GM12872 (cell line): ENCODE measurements at regions not wholly inside any gene's neighbourhood (a gene's known extent, or its start where the extent isn't known, plus 50 kb on each side); places are given as distances from the start of the nearest gene placed in this dataset.

Experiments used
- CTCF ChIP-seq: IDR thresholded peaks from 3 replicates; pipeline ENCODE4 v1.5.1; 2011; ENCODE audit warnings: low read depth, mild to moderate bottlenecking, low read length, moderate library complexity; ENCODE audit not compliant: insufficient read depth

- TF ChIP-seq CTCF: no peak
Measured at GRCh38 chr5:121572061-121572460, 279.6 kb upstream of the FTMT start.

- TF ChIP-seq CTCF: no peak
Measured at GRCh38 chr5:121573721-121574382, 277.8 kb upstream of the FTMT start.

- TF ChIP-seq CTCF: no peak
Measured at GRCh38 chr5:121581588-121581987, 270.1 kb upstream of the FTMT start.

GRCh38 chr5:121596882-121597281, 254.8 kb upstream of the FTMT start:
- TF ChIP-seq CTCF: no peak

- TF ChIP-seq CTCF: no peak
Measured at GRCh38 chr5:121608826-121609225, 242.9 kb upstream of the FTMT start.

- TF ChIP-seq CTCF: no peak
Measured at GRCh38 chr5:121624035-121624434, 227.6 kb upstream of the FTMT start.

- no peak for TF ChIP-seq CTCF
Measured at GRCh38 chr5:121628783-121629182, 222.9 kb upstream of the FTMT start.
